IMR-90 (cell line): ENCODE measurements at regions not wholly inside any gene's neighbourhood (a gene's known extent, or its start where the extent isn't known, plus 50 kb on each side); places are given as distances from the start of the nearest gene placed in this dataset.

Experiments
- ATAC-seq: fragments of 200-7000 bp; cut with Tn5 transposase; 2 replicates; pipeline ENCODE4 v1.9.1; 2020; ENCODE audit warnings: low read depth, mild to moderate bottlenecking, moderate library complexity
- BruUV-seq: library from RNA; stranded (reverse); fragments of 400-500 nt; replicated peaks from 2 replicates; lab custom pipeline; 2021; lab: Mats Ljungman, UMichigan
- CTCF ChIA-PET: fragments of 300-600 bp; formaldehyde crosslinking; extraction: SDS; loops from one replicate; lab custom pipeline; 2021; ENCODE audit warnings: antibody characterized with exemption; lab: Yijun Ruan, JAX
- POLR2A ChIA-PET: fragments of 300-600 bp; sonication (Branson Sonifier 250); formaldehyde crosslinking; loops from one replicate; lab custom pipeline; 2022; ENCODE audit warnings: antibody characterized with exemption; ENCODE audit not compliant: unreplicated experiment; lab: Charles Lee
- DNase-seq: peaks from one replicate; pipeline ENCODE4 v3.0.0; 2013
- H2AFZ ChIP-seq: replicated peaks from 2 replicates; pipeline ENCODE3; 2013; ENCODE audit warnings: low read length, mild to moderate bottlenecking; ENCODE audit not compliant: poor library complexity
- H2AK5ac ChIP-seq: 2 replicates; pipeline ENCODE4 v1.6.1; 2013; ENCODE audit warnings: low read depth, low read length, inconsistent platforms
- H2AK9ac ChIP-seq: replicated peaks from 2 replicates; pipeline ENCODE3; 2013; ENCODE audit warnings: mild to moderate bottlenecking, low read depth, low read length, moderate library complexity; ENCODE audit not compliant: poor library complexity
- H2BK120ac ChIP-seq: 2 replicates; pipeline ENCODE4 v1.6.1; 2013; ENCODE audit warnings: low read depth, low read length, inconsistent platforms
- H2BK15ac ChIP-seq: 3 replicates; pipeline ENCODE4 v1.6.1; 2013; ENCODE audit warnings: low read depth, low read length, inconsistent platforms
- H2BK20ac ChIP-seq: 2 replicates; pipeline ENCODE4 v1.6.1; 2013; ENCODE audit warnings: low read depth, mild to moderate bottlenecking, inconsistent platforms, low read length, moderate library complexity
- H2BK5ac ChIP-seq: 2 replicates; pipeline ENCODE4 v1.6.1; 2013; ENCODE audit warnings: mild to moderate bottlenecking, low read depth, low read length, inconsistent platforms; ENCODE audit not compliant: poor library complexity, severe bottlenecking
- H3K14ac ChIP-seq: replicated peaks from 2 replicates; pipeline ENCODE4 v1.6.1; 2013; ENCODE audit warnings: low read depth, low read length, inconsistent platforms
- H3K18ac ChIP-seq: 2 replicates; pipeline ENCODE4 v1.6.1; 2013; ENCODE audit warnings: low read depth, low read length, control low read depth
- H3K23ac ChIP-seq: 2 replicates; pipeline ENCODE4 v1.6.1; 2013; ENCODE audit warnings: low read depth, low read length, inconsistent platforms
- H3K27ac ChIP-seq: 2 replicates; pipeline ENCODE4 v1.5.1; 2013; ENCODE audit warnings: mild to moderate bottlenecking, control low read depth, low read length; ENCODE audit not compliant: insufficient read depth
- H3K27me3 ChIP-seq: 2 replicates; pipeline ENCODE4 v1.6.1; 2013; ENCODE audit warnings: low read length; ENCODE audit not compliant: control insufficient read depth, insufficient read depth
- H3K36me3 ChIP-seq: 2 replicates; pipeline ENCODE4 v1.6.1; 2013; ENCODE audit warnings: low read length, mixed read lengths; ENCODE audit not compliant: control insufficient read depth, insufficient read depth
- H3K4ac ChIP-seq: 2 replicates; pipeline ENCODE4 v1.6.1; 2013; ENCODE audit warnings: low read depth, low read length, inconsistent platforms
- H3K4me1 ChIP-seq: 2 replicates; pipeline ENCODE4 v1.6.1; 2013; ENCODE audit warnings: low read length, mixed read lengths; ENCODE audit not compliant: control insufficient read depth, insufficient read depth
- H3K4me2 ChIP-seq: 2 replicates; pipeline ENCODE4 v1.6.1; 2013; ENCODE audit warnings: low read depth, mild to moderate bottlenecking, control low read depth, low read length, moderate library complexity
- H3K4me3 ChIP-seq: 2 replicates; pipeline ENCODE4 v1.5.1; 2013; ENCODE audit warnings: low read depth, mild to moderate bottlenecking, control low read depth, low read length, moderate library complexity; ENCODE audit not compliant: insufficient read depth
- H3K56ac ChIP-seq: 2 replicates; pipeline ENCODE4 v1.6.1; 2013; ENCODE audit warnings: low read length, inconsistent platforms; ENCODE audit not compliant: insufficient read depth; ENCODE audit errors: extremely low read depth
- H3K79me1 ChIP-seq, 2 experiments: 2 replicates each; pipeline ENCODE4 v1.6.1; 2013; ENCODE audit warnings: low read length in 2 of 2, inconsistent platforms in 1 of 2, low read depth in 1 of 2
- H3K9ac ChIP-seq: 2 replicates; pipeline ENCODE4 v1.6.1; 2013; ENCODE audit warnings: low read depth, low read length, control low read depth
- H3K9me1 ChIP-seq: 2 replicates; pipeline ENCODE4 v1.6.1; 2013; ENCODE audit warnings: low read length, inconsistent platforms; ENCODE audit not compliant: insufficient read depth
- H3K9me3 ChIP-seq: 2 replicates; pipeline ENCODE4 v1.6.1; 2013; ENCODE audit warnings: low read length; ENCODE audit not compliant: control insufficient read depth, insufficient read depth
- H4K20me1 ChIP-seq: 2 replicates; pipeline ENCODE4 v1.6.1; 2013; ENCODE audit warnings: low read length, inconsistent platforms; ENCODE audit not compliant: insufficient read depth
- H4K5ac ChIP-seq: 2 replicates; pipeline ENCODE4 v1.6.1; 2013; ENCODE audit warnings: mild to moderate bottlenecking, low read depth, low read length, control low read depth
- H4K8ac ChIP-seq, 2 experiments: 2 replicates each; pipeline ENCODE4 v1.6.1; 2013; ENCODE audit warnings: low read depth in 2 of 2, low read length in 2 of 2, control low read depth in 1 of 2, inconsistent platforms in 1 of 2
- H4K91ac ChIP-seq: 2 replicates; pipeline ENCODE4 v1.6.1; 2013; ENCODE audit warnings: low read depth, low read length, inconsistent platforms; ENCODE audit not compliant: insufficient read depth
- BHLHE40 ChIP-seq: fragments of 150-350 bp; IDR thresholded peaks from 2 replicates; pipeline ENCODE4 v1.6.1; 2016; ENCODE audit warnings: mild to moderate bottlenecking, low read depth, low read length
- CHD1 ChIP-seq: IDR thresholded peaks from 2 replicates; pipeline ENCODE4 v1.6.1; 2012; ENCODE audit warnings: low read depth, low read length, improper control_type of control experiment
- ELK1 ChIP-seq: fragments of 150-350 bp; IDR thresholded peaks from 2 replicates; pipeline ENCODE4 v1.6.1; 2016; ENCODE audit warnings: low read depth, mild to moderate bottlenecking, low read length, moderate library complexity, borderline replicate concordance
- NFE2L2 ChIP-seq: fragments of 150-350 bp; IDR thresholded peaks from 2 replicates; pipeline ENCODE4 v1.6.1; 2016; ENCODE audit warnings: low read depth, mild to moderate bottlenecking, low read length
- RCOR1 ChIP-seq: IDR thresholded peaks from 2 replicates; pipeline ENCODE4 v1.6.1; 2012; ENCODE audit warnings: mild to moderate bottlenecking, low read length, improper control_type of control experiment; ENCODE audit not compliant: insufficient replicate concordance
- RFX5 ChIP-seq: IDR thresholded peaks from 2 replicates; pipeline ENCODE4 v1.8.0; 2012; ENCODE audit warnings: low read depth, mild to moderate bottlenecking, low read length, moderate library complexity
- SMC3 ChIP-seq: fragments of 150-350 bp; IDR thresholded peaks from 2 replicates; pipeline ENCODE4 v1.6.1; 2016; ENCODE audit warnings: low read depth, mild to moderate bottlenecking, antibody characterized with exemption, low read length, moderate library complexity
- WGBS, 2 experiments: methylation state at CpG; one replicate each; pipeline versions ENCODE4 v1.1.5 to v1.1.7; 2013; ENCODE audit warnings: missing lambda C conversion rate in 2 of 2; ENCODE audit not compliant: insufficient read length in 1 of 2; ENCODE audit errors: extremely low coverage in 2 of 2; 5-methylcytosine and 5-hydroxymethylcytosine counted together
- dilution Hi-C: fragments of 300-500 bp; cut with HindIII; formaldehyde crosslinking; loops from one replicate; pipeline ENCODE4 v1.14.3; 2018; ENCODE audit warnings: low sequenced_read_pairs; ENCODE audit not compliant: unreplicated experiment
- in situ Hi-C: fragments of 300-500 bp; cut with MboI; formaldehyde crosslinking; loops from 3 replicates; pipeline ENCODE4 v1.14.3; 2019; ENCODE audit warnings: low sequenced_read_pairs, inconsistent platforms, mixed read lengths
- intact Hi-C: fragments of 100-400 bp; cut with micrococcal nuclease; formaldehyde crosslinking; loops from 2 replicates; pipeline ENCODE4 v1.10.0; 2022
- TF ChIP-seq, protein P1 (sequence below): conservative IDR thresholded peaks from 2 replicates; pipeline ENCODE4 v1.5.1; 2012; ENCODE audit warnings: mild to moderate bottlenecking, low read depth, low read length, improper control_type of control experiment

DNA sequence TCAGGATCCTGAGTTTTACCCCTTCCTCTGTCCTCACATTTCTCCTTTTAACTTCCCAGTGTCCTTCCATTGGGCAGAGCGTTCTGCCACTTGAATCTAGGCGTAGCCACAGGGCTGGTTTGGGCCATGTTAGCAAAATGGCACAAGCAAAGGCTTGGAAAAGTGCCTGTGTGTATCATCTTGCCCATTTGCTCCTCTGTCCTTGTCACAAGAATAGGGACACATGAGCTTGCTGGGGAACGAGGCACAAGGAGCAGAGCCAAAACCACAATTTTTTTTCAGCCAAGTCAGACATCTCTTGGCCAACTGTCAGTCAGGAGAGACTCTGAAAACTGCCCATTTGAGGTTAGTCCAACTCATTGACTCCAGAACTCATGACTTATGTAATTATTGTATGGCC is 285.2 kb downstream of the ZNF248 start:
- in situ Hi-C loops (no loop called here), intact Hi-C loops (no loop called here), dilution Hi-C loops (no loop called here)
- no peak overlapping the region for H2BK120ac ChIP-seq
- H3K27me3 ChIP-seq, result no peaks in the 10 kb centered on the region
- no peaks in the 10 kb centered on the region for H3K4me1 ChIP-seq
- H2AK9ac ChIP-seq, result no peak overlapping the region
- DNase-seq, result no peak
- no peak overlapping the region for H4K91ac ChIP-seq
- ATAC-seq, result no peak
- no peak overlapping the region for H2BK5ac ChIP-seq
- no peak overlapping the region for H3K9ac ChIP-seq
- no peaks in the 10 kb centered on the region for H4K20me1 ChIP-seq
- H3K23ac ChIP-seq, result no peak overlapping the region
- no peak overlapping the region for H3K4ac ChIP-seq
- no peak overlapping the region for H4K8ac ChIP-seq
- no peak overlapping the region for H2AFZ ChIP-seq
- H2AK5ac ChIP-seq, result no peak overlapping the region
- H4K5ac ChIP-seq, result no peak overlapping the region
- no peaks in the 10 kb centered on the region for H3K79me1 ChIP-seq
- H3K36me3 ChIP-seq, result no peaks in the 10 kb centered on the region
- CTCF ChIA-PET, result no interaction called here
- 25% methylated on average over 2 of the region's 3 CpGs; no CpG with 5 or more reads in 1 of the 2 experiments for WGBS, 2 experiments
- POLR2A ChIA-PET, result no interaction called here
- no peak overlapping the region for H3K14ac ChIP-seq
- H2BK20ac ChIP-seq, result no peak overlapping the region
- peaks cover 9% of the 10 kb centered on the region for H3K9me3 ChIP-seq
- no peak overlapping the region for H3K18ac ChIP-seq
- H3K4me2 ChIP-seq, result no peak overlapping the region
- H3K9me1 ChIP-seq, result no peaks in the 10 kb centered on the region
- no peak overlapping the region for H3K56ac ChIP-seq
- no peak for TF ChIP-seq RCOR1
- TF ChIP-seq BHLHE40, result no peak
- no peak for TF ChIP-seq SMC3
- no peak for TF ChIP-seq CHD1
- TF ChIP-seq, protein P1, sequence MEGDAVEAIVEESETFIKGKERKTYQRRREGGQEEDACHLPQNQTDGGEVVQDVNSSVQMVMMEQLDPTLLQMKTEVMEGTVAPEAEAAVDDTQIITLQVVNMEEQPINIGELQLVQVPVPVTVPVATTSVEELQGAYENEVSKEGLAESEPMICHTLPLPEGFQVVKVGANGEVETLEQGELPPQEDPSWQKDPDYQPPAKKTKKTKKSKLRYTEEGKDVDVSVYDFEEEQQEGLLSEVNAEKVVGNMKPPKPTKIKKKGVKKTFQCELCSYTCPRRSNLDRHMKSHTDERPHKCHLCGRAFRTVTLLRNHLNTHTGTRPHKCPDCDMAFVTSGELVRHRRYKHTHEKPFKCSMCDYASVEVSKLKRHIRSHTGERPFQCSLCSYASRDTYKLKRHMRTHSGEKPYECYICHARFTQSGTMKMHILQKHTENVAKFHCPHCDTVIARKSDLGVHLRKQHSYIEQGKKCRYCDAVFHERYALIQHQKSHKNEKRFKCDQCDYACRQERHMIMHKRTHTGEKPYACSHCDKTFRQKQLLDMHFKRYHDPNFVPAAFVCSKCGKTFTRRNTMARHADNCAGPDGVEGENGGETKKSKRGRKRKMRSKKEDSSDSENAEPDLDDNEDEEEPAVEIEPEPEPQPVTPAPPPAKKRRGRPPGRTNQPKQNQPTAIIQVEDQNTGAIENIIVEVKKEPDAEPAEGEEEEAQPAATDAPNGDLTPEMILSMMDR, result no peak
- TF ChIP-seq RFX5, result no peak
- TF ChIP-seq ELK1, result no peak
- no peak for TF ChIP-seq NFE2L2
- H3K27ac ChIP-seq, result no peak overlapping the region
- no TSS peak for BruUV-seq
- H3K4me3 ChIP-seq, result no peak overlapping the region
- no peak overlapping the region for H2BK15ac ChIP-seq
